SW 1271 (cell line): ENCODE measurements at regions not wholly inside any gene's neighbourhood (a gene's known extent, or its start where the extent isn't known, plus 50 kb on each side); places are given as distances from the start of the nearest gene placed in this dataset.

Experiments
- DNase-seq, 2 experiments: peaks; one replicate each; lab custom pipeline; 2025; lab: John Stamatoyannopoulos, UW

DNA sequence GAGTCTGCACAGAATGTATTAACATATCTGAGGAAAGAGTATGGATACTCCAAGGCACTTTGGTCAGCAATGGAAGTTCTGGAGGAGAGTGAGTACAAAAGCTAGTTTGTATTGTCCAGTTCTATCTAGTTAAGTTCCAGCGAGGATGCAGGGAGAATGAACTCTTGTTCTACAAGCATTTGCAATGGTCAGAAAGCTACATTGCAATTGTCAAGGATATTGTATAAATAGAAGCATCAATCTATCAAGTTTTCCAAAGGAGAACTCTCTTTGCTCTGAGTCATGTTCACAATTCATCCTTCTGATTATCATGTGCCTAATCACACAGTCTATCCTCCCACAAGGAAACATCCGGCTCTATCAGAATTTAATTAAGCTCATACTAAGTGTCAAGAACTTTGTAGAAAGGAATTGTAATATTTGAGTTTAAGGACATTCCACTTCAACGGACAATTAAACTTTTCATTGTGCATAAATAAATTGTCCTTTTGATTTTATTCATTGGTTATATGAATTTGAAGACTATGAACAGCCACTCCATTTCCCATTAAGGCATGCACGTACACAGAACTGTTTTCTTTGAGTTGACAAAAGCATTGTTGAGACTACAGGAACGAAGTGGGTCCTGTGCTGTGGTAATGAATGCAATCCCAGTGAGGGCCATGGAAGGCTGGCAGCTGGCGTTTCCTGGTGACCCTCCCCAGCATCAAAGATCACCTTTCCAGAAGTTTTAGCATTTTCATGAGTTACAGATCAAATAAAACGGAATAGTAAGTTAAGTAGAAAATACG lies 973.5 kb upstream of the GOT2 start:
- no peak for DNase-seq

DNA sequence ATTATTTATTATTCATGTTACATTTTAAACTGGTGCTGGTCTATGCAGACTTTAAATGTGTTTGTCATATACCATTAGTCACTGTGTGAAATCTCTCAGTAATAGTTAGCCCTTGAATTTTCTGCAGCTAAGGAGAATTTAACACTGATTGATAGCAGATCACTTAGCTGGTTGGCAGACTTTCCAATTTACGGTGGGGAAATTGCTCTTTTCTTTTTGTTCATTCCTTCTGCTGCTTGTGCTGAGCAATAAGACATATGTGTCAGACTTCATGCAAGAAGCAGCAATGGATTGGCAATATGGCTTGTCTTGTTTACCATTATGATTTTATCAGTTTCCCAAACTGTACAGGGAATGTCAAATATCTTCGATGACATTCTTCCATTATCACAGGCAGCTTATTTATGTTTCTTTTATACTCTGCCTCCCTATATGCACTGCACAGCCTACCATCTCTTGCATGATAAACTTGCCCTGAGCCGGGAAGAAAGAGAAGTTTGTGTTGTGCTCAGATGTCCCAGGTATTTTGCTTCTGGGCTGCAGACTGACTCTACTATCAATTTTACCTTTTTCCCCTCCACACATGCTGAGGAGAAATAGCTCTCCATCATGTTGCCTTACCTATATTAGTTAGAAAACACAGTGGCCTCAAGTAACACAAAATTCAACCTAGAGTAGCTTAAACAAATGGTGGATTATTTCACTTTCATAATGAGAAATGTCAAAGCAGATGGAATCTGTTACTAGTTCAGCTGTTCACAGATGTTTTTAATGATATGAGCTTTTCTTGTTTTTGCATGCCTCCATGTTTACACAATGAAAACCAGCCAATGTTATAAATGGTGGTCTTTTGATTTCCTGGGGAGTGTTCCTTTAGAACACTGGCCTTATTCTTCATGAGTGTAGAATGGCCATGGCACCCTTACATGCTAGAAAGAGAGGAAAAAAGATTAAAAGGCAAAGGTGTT lies 968.1 kb upstream of the GOT2 start:
- no peak for DNase-seq

DNA sequence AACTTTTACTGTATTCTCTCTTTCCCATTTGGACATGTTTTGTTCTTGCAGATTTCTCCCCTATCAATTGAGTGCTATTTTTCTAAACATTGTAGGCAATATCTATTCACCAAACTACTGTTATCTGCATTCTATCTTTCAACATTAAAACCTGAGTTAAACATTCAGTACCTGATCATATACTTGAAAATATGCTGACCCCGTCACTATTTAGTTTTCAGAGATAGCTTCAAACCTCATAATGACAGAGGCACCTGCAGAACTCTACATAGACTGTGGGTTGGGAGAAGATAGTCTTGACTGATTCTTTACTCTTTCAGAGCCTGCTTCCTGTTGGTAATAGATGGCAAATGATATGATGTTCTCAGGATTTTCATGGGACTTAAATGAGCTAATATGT lies 965.7 kb upstream of the GOT2 start:
- no peak for DNase-seq

DNA sequence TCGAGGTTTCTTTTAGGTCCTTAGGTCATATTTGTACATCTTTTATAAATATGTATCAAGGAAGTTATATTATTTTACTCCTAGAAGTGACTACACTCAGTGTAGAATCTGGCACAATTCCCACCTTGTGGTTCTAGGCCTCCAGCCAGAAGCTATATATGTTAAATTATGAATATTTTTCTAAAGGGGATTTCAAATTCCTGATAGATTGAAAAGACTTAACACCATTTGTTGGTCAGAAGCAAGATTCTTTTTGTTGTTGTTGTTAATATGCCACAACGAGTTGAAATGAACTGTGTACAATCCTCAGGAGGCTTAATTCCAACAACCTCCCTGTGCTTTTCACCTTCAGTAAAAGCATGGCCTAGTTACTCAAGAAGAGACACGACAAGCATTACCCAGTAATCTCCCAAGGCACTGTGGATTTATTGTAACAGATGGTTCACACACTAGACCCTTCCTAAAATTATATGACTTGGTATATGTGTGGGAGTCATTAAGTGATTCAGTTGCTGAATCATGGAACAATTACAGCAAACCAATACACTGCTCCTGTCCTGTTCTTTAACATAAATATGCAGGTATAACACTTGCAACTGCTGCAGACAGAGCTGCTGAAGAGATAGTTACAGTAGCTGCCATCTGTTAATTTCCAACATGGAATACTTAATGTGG lies 964.4 kb upstream of the GOT2 start:
- no peak for DNase-seq

DNA sequence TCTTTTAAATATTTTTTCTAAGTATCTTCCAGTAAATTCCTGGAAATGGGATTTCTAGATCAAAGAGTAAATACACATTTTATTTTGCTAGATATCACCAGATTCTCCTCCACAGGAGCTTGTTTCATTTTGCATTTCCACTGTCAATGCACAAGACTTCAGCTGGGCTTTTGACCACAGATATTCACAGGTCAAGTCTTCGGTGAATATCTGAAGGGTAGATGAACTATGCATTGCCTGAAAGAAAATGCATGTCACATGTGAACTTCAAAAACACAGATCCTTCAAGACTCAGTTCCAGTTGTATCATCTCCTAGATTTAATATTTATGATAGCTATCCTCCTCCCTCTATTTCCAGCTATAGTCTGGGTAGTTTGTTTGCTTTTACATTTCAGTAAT lies 963.6 kb upstream of the GOT2 start:
- no peak for DNase-seq

DNA sequence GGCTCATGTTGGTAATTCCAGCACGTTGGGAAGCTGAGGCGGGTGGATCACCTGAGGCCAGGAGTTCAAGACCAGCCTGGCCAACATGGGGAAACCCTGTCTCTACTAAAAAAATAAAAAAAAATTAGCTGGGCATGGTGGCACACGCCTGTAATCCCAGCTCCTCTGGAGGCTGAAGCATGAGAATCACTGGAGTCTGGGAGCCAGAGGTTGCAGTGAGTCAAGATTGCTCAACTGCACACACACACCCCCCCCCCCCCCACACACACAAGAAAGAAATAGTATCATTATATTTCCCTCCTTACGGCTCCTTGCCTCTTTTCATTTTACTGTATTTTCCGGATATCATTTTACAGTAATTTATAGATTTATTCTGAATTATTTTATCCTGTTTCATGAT lies 963.1 kb upstream of the GOT2 start:
- no peak for DNase-seq

DNA sequence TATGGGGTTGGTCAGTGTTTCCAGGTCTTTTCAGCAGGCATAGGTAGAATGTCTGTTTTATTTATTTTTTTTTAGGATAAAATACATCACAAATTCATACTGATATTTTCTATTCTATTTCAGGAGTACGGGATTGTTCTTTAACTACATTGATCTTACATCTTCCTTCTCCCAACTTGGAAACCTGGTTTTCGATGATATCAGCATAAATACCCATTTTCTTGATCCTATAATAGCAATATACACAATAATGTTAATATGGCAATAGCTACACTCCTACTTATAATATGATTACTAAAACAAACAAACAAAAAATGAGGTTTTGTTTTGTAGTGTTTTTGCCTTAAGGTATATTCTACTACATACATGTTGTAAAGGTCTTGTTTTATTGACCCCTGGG lies 962.4 kb upstream of the GOT2 start:
- DNase-seq = no peak

DNA sequence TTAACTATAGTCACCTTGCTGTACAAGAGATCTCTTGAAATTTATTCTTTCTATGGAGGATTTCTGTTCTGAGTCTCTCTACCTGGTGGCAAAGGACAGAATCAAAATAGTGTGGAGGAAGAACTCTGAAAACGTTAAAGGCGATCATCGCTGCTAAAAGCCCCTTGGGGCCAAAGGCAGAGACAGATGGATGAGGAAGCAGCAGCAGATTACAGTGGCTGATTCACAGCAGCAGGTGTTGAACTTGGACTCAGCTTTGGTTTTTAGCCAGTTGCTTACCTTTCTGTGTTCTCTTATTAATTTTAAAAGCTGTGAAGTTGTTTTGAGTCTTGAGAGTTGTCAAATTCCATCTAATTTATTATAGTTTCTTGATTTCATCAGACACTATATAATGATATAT lies 956.1 kb upstream of the GOT2 start:
- no peak for DNase-seq

DNA sequence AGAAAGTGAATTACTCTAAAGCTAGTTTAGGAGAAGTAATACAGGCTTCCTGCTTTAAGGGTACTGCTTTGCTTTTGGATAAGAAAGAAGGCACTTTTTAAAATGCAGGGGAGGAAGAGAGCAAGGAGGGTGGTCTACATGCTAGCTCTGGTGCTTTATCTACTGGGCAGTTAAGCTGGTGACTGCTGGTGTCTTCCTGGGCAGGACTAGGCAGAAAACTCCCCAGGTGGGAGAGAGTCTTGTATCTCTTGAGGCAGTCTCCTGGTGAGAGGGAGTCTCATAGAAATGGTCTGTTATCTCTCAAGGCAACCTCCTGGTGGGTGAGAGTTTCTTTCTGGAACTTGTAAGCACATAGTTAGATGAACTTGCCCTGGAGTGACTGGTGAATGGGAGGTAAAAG lies 953.9 kb upstream of the GOT2 start:
- no peak for DNase-seq

DNA sequence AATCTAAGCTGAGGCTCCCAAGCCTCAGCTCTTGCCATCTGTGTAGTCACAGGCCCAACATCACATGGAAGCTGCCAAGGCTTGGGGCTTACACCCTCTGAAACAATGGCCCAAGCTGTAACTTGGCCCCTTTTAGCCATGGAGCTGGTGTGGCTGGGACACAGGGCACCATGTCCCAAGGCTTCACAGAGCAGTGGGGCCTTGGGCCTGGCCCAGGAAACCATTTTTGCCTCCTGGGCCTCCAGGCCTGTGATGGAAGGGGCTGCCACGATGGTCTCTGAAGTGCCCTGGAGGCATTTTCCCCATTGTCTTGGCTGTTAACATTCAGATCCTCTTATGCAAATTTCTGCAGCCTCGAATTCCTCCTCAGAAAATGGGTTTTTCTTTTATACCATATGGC lies 952.3 kb upstream of the GOT2 start:
- no peak for DNase-seq

DNA sequence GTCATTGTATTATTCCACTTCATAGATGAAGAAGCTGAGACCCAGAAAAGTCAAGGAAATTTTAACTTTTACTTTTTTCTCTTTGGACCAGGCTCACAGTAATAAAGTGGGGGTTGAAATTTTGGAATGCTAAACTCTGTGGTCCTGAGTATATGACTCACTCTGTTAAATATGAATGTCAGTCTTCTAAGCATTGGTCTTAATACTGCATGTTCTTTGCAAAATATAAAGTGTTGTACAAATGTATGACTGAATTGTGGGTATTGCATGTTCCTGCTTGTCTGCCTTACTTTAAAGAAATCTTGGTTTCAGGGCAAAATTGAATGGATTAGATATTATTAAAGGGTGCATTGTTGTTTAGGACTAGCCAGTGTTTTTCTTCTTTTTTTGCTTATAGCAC lies 950.8 kb upstream of the GOT2 start:
- DNase-seq = no peak

DNA sequence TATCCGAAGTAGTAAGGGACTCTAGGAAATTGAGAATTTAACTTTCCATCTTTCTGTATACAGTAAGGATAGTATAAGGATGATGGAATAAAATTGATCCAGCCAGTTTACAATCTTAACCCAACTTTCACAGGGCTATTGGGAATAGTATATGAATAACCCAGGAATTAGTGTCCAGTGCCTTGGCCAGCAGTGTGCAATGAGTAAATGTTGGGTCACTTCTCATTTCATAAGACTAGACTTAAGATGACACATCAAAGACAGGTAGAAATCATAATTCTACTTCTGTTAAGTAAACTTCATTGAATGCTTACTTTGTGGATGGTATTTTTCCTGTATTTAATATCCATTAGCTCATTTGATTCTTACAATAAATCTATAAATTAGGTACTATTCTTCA lies 949.6 kb upstream of the GOT2 start:
- DNase-seq = no peak

DNA sequence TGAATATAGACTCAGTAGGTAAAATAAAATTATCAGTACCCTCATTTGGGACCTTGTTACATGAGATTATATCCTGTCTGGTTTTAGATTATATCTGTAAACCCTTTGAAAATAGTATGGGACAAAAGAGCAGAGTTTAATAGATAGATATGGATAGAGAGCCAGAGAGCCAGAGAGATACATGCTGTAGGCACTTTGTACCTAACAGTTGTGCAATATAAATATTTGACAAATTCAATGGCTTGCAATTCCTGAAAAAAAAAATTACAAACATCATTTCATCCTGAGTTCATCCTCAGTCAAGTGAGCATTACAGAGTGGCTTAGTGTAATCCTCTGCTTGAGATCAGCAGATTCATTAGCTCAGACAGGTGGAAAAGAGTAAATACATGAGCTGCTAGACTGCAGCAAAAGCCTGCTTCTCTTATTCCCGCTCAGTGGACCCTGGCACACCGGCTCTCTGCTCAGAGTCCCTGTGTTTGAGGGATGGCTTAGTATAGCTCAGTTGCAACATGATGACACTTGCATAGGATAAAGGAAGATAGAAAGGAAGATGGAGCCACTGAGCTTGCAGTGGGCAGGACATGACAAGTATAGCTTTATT lies 931.6 kb upstream of the GOT2 start:
- no peak for DNase-seq

DNA sequence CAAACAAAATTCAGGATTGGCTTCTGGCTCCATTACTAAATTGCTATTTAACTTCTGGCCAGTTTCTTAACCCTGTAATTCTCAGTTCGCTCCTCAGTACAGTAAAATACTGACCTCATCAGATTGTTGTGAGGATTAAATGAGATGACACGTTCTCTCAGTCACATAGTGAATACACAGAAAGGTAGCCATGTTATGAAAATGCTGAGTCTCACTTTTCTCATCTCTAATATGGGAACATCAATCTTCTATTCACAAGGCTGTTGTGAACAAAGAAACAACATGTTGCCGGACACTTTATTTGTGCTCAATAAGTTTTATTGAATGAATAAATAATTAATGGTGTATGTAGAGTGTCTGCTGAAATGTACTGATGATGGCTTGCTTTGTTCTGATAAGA lies 924.5 kb upstream of the GOT2 start:
- no peak for DNase-seq

DNA sequence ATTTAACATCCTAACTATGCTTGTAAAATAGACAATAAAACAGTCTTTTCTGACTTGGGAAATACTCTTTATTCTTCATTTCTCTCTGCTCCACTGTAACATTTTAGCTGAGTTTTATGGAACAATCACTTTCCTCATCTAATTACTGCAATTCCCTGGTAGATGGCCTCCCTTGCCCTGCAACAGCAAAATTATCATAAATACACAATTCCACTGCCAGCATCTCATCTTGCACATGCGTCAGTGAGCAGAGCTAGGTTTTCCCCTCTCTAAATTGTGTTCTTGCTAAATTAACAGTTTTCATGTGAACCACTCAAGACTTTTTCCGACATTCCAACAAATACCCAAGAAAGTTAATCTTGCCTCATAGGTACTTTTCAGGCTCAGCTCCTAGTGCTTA lies 920.9 kb upstream of the GOT2 start:
- no peak for DNase-seq

DNA sequence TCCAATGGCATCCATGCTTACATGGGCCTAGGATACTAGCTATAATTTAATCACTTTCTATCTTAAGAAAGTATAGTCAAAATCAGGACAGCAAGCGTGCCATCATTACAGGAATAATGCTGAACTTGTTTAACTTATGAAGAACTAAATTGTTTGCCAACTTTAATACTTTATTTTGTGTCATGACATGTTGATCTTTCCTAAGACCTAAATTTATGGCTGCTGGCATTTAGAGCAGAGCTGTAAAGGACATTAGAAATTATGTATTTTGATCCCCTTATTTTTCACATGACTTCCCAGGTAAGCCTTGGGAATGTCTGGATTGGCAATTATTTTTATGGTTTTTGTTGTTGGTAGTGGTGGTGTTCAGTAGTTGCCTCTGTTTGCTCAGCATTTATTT lies 920.3 kb upstream of the GOT2 start:
- no peak for DNase-seq

DNA sequence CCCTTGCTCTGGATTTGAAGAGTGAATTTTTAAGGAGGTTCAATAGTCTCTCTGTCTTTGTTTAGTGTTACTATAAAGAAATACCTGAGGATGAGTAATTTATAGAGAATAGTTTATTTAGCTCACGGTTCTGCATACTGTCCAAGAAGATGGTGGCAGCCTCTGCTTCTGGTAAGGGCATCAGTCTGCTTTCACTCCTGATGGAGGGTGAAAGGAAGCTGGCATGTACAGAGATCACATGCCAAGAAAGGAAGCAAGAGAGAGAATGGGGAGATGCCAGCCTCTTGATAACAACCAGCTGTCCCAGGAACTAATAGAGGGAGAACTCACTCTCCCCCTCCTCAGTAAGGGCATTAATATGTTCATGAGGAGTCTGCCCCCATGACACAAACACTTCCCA lies 917.5 kb upstream of the GOT2 start:
- no peak for DNase-seq

DNA sequence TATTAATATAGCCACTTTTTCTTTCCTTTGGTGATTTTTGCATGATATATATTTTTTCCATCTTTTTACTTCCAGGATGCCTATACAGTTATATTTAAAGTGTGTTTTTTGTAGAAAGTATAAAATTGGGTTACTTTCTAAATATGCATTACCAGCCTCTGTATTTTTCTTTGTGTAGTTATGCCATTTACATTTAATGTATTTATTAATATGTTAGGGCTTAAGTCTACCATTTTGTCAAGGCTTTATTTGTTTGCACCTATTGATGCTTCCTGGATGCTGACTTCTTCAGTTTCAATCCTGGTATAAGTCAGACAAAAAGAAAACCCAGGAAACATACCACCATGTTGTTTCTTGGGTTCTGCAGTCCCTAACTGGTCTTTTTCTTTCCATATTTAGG lies 911.1 kb upstream of the GOT2 start:
- no peak for DNase-seq

DNA sequence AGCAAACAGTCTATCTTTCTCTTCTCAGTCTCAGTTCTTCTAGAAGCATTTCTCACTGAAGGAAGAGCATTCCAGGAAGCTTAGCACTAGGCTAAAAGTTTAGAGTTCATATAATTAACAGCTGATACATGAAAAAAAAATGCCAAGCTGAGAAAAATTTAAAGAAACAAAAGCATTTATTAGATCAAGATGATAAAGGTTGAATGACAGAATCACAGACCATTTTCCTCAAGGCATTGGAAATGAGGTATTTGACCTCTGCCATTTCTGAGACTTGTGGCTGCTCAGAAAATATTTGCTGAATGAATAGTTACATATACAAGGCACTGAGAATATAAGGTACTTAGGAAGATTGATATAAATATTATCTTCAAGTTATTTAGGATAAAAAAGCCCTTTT lies 901.6 kb upstream of the GOT2 start:
- DNase-seq = no peak

DNA sequence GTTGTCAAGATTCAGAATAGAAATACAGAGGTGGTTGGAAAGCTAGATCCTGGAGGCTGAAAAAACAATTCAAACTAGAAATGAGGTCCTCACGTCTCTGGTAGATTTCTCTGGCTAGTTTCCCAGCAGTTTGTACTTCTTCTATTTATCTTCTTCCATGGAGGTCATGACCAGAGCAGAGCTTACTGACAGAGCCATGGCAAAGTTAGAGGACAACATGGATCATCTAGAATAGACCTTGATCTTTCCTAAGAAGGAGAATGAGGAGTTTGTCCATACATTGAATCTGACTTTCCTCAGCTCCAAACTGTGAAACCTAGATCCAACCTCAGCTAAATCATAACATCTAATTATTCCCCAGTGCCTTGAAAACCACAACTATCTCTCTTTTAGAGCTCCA lies 900.8 kb upstream of the GOT2 start:
- no peak for DNase-seq

DNA sequence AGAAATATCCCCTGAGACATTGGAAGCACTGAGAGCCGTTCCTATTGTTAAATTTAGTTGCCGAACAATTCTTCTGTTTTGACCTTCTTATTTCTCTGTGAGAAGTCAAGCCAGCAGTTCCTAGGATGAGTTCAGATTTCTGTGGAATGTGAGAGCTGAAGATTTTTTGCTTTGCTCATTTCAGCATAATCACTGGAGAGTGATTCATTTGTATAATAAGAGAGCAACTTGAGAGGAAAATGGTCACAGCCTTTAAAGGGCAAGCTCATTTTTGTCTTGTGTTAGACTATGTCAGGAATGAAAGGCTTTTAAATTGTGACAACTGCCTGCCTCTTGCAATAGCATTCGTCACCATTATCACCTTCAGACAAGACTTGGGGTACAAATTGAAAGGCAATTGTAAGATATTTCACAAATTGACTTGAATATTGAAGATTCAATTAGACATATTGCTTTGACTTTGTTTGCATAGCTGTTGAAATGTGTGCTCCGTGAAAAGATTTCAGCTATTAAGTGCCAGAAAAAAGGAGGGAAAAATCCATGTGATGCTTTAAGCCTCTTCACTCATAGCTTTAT lies 900.0 kb upstream of the GOT2 start:
- DNase-seq = no peak

DNA sequence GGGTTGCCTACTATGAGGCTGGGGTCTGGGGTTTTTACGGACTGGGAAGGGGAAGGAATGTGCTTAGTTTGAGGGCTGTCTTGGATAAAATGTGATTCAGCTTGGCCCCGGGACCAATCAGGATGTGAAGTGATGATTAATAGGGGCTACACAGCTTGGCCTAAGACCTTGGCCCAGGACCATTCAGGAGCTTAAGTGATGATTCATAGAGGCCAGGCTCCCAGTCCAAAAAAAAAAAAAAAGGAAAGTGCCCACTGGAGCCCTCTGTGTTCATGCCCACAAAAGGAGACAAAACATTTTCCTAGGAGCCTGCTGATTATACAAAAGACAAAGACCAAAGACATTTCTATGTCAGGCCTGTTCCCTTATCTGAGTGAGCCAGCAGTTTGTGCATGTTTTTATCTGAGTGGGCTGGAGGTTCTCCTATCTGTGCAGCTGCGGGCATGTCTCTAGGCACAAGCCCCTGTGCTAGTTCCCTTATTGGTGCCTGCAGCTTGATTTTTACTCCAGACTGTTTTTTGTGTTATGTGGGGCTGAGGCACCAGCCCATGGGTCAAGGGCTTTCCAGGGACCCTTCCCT lies 898.2 kb upstream of the GOT2 start:
- no peak for DNase-seq
